ENCODE measurements at regions not wholly inside any gene's neighbourhood (a gene's known extent, or its start where the extent isn't known, plus 50 kb on each side); places are given as distances from the start of the nearest gene placed in this dataset.

GRCh38 chr2:59570818-59571217 is 982.6 kb downstream of the BCL11A start:
- TF ChIP-seq CTCF (IDR thresholded peaks at IDR 0.05; ENCODE audit: control extremely low read depth in 1 of 3, insufficient read depth in 1 of 3, low read depth in 1 of 3, low read length in 3 of 3): no peak
- TF ChIP-seq POLR2AphosphoS5 (IDR thresholded peaks at IDR 0.05; ENCODE audit: low read depth, low read length): no peak
- TF ChIP-seq USF2 (IDR thresholded peaks at IDR 0.05; ENCODE audit: low read length): no peak
- TF ChIP-seq RAD21 (IDR thresholded peaks at IDR 0.05 in 1 of 2, conservative IDR thresholded peaks at IDR 0.05 in 1 of 2; ENCODE audit: low read depth in 2 of 2, low read length in 2 of 2): no peak
- TF ChIP-seq RFX5 (IDR thresholded peaks at IDR 0.05; ENCODE audit: borderline replicate concordance, low read depth, low read length): no peak
- TF ChIP-seq JUN (IDR thresholded peaks at IDR 0.05; ENCODE audit: low read depth, low read length): no peak
- TF ChIP-seq MAFK (IDR thresholded peaks at IDR 0.05; ENCODE audit: low read depth, low read length): no peak
- TF ChIP-seq SIN3A (conservative IDR thresholded peaks at IDR 0.05 in 1 of 2, IDR thresholded peaks at IDR 0.05 in 1 of 2; ENCODE audit: low read depth in 1 of 2, low read length in 2 of 2): no peak
- no peak for TF ChIP-seq TCF12 (IDR thresholded peaks at IDR 0.05; ENCODE audit: low read depth, low read length)
- TF ChIP-seq YY1 (IDR thresholded peaks at IDR 0.05; ENCODE audit: low read depth, low read length): no peak
- TF ChIP-seq NRF1 (IDR thresholded peaks at IDR 0.05; ENCODE audit: low read depth, low read length): no peak
- TF ChIP-seq KDM5A (IDR thresholded peaks at IDR 0.05; ENCODE audit: low read length): no peak
- no peak for TF ChIP-seq TAF1 (IDR thresholded peaks at IDR 0.05; ENCODE audit: low read depth, low read length)
- TF ChIP-seq E2F6 (IDR thresholded peaks at IDR 0.05): no peak
